ENCODE measurements at regions not wholly inside any gene's neighbourhood (a gene's known extent, or its start where the extent isn't known, plus 50 kb on each side); places are given as distances from the start of the nearest gene placed in this dataset.

DNA sequence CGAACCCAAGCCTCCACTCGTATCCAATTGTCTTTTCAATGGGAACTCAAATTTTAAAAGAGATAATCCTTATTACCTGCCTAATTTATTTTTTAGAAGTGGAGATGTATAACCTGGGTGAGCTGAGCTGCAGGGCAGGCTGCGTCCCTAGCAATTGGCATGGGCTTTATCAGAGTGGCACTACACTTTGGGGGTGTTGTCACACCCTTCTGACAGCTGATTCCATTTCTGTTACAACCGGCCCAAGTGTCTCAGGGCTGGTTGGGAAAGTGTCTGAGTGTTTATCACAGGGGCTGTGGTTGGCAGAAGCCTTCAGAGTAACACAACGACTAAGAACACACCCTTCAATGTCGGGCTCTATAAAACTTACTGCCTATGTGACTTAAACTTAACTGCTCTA, 295.0 kb downstream of the SMAD2 start:
- TF ChIP-seq, protein P1, sequence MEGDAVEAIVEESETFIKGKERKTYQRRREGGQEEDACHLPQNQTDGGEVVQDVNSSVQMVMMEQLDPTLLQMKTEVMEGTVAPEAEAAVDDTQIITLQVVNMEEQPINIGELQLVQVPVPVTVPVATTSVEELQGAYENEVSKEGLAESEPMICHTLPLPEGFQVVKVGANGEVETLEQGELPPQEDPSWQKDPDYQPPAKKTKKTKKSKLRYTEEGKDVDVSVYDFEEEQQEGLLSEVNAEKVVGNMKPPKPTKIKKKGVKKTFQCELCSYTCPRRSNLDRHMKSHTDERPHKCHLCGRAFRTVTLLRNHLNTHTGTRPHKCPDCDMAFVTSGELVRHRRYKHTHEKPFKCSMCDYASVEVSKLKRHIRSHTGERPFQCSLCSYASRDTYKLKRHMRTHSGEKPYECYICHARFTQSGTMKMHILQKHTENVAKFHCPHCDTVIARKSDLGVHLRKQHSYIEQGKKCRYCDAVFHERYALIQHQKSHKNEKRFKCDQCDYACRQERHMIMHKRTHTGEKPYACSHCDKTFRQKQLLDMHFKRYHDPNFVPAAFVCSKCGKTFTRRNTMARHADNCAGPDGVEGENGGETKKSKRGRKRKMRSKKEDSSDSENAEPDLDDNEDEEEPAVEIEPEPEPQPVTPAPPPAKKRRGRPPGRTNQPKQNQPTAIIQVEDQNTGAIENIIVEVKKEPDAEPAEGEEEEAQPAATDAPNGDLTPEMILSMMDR (IDR thresholded peaks at IDR 0.05; ENCODE audit: unreplicated experiment), result no peak
- Mint-ChIP-seq H3K36me3 (ENCODE audit: low read depth, unreplicated experiment) (no peaks in the 10 kb centered on the region), H3K27me3 (ENCODE audit: unreplicated experiment) (no peaks in the 10 kb centered on the region)

DNA sequence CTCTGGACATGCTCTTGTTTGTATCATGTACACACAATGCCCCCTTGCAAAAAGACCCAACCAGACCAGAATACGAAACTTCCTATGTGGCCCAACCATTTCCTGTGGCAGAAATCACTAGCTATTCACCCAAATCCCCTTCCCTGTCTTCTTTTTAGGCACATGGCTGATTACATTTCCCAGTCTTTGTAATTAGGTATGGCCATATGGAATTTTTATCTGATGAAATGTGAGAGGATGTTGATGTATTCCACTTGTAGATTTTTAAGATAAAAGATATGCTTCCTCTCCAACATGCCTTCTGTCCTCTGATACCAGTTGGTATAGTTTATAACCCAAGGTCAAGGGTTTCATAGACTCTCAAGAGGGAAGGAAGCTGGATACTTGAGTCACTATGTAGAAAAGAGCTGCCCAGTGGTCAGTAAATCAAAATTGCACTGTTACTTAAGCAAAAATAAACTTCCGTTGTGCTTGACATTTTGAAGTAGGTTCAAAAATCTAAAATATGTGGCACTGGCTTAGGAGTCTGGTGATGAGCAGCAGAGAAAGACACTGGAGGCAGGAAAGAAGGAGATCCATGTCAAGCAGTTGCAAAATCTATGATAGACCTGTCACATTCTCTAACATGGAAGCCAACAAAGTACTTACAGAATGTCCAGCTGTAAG, 297.4 kb downstream of the SMAD2 start:
- DNase-seq (ENCODE audit: low spot score), result no peak
- H3K4me3 Mint-ChIP-seq (ENCODE audit: unreplicated experiment), result no peak overlapping the region
- no peaks in the 10 kb centered on the region for H3K9me3 Mint-ChIP-seq (ENCODE audit: unreplicated experiment)
- H3K4me1 Mint-ChIP-seq (ENCODE audit: unreplicated experiment), result peaks cover 20% of the 10 kb centered on the region
- H3K27me3 Mint-ChIP-seq (ENCODE audit: unreplicated experiment), result no peaks in the 10 kb centered on the region
- no peaks in the 10 kb centered on the region for H3K36me3 Mint-ChIP-seq (ENCODE audit: low read depth, unreplicated experiment)
- TF ChIP-seq, protein P1 (IDR thresholded peaks at IDR 0.05; ENCODE audit: unreplicated experiment), result no peak
- no peak overlapping the region for H3K27ac Mint-ChIP-seq (ENCODE audit: unreplicated experiment)

More for the DNA sequence above, 295.0 kb downstream of the SMAD2 start:
- no peak for DNase-seq (ENCODE audit: low spot score)
- Mint-ChIP-seq H3K4me1 (ENCODE audit: unreplicated experiment) (peaks cover 11% of the 10 kb centered on the region), H3K4me3 (ENCODE audit: unreplicated experiment) (no peak overlapping the region), H3K9me3 (ENCODE audit: unreplicated experiment) (no peaks in the 10 kb centered on the region), H3K27ac (ENCODE audit: unreplicated experiment) (no peak overlapping the region)

DNA sequence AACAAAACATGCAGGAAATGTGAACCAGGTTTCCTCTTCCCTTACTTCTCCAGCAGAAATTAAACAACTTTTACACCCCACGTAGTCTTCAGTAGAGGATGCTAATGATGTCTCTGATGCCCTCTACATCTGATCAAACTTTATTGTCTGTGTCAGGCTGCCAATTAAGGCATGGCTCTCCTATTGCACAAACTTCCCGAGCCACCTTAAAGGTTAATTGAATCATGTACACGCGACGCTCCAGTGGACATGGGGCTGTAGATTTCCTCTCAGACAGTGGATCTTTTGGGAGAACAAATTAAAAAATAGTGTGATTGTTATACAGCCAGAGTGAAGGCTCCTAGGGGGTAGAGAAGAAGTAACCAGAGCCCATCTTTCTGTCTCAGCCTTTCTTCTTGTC, 301.6 kb downstream of the SMAD2 start:
- TF ChIP-seq, protein P1 (IDR thresholded peaks at IDR 0.05; ENCODE audit: unreplicated experiment), result no peak
- H3K27ac Mint-ChIP-seq (ENCODE audit: unreplicated experiment), result no peak overlapping the region
- no peaks in the 10 kb centered on the region for H3K9me3 Mint-ChIP-seq (ENCODE audit: unreplicated experiment)
- peaks cover 28% of the 10 kb centered on the region for H3K4me1 Mint-ChIP-seq (ENCODE audit: unreplicated experiment)
- no peak for DNase-seq (ENCODE audit: low spot score)
- no peaks in the 10 kb centered on the region for H3K36me3 Mint-ChIP-seq (ENCODE audit: low read depth, unreplicated experiment)
- no peaks in the 10 kb centered on the region for H3K27me3 Mint-ChIP-seq (ENCODE audit: unreplicated experiment)
- no peak overlapping the region for H3K4me3 Mint-ChIP-seq (ENCODE audit: unreplicated experiment)

DNA sequence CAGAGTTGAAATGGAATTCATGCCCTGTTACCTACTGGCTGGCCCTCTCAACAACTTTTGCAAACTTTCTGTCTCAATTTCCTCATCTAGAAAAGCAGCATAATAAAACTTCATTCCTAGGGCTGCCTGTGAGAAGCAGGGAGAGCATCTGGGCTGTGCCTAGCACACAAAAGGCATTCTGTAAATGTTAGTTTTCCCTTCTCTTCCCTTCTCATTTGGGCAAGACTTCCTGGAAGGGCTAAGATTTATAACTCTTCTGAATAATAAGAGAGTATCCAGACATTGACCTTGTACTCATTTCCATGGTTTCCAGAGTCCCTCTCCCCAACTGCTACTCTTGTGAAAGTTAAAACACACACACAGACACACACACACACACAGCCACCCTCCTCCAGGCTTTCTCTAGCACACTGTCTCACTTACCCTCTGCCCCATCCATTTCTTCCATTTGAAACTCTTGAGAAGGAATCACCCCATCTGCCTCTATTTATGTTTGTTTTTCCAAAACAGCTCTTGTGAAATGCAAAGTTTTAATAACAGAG, 302.1 kb downstream of the SMAD2 start:
- Mint-ChIP-seq H3K4me3 (ENCODE audit: unreplicated experiment) (no peak overlapping the region), H3K9me3 (ENCODE audit: unreplicated experiment) (no peaks in the 10 kb centered on the region), H3K27me3 (ENCODE audit: unreplicated experiment) (no peaks in the 10 kb centered on the region), H3K36me3 (ENCODE audit: low read depth, unreplicated experiment) (no peaks in the 10 kb centered on the region), H3K27ac (ENCODE audit: unreplicated experiment) (peak overlapping the region; percentile 80), H3K4me1 (ENCODE audit: unreplicated experiment) (peaks cover 26% of the 10 kb centered on the region)
- DNase-seq (ENCODE audit: low spot score), result no peak
- TF ChIP-seq, protein P1 (IDR thresholded peaks at IDR 0.05; ENCODE audit: unreplicated experiment), result no peak

DNA sequence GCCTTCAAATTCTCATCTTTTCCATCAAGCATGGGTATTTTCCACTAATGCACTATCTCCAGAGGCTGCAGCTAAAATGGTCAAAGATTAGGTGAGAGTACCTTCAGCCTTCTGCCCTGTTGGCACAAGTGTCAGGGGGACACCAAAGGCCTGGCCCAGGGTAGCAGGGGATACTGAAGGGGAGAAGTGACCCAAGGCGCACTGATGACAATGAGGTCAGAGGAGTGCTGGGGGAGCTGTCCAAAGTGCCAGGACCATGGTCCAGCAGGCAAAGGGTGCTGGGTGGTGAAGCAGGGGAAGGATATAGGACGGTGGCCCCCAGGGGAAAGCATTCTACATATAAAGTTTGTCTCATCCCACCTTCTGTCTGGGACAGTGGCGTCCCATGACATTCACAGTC, 303.4 kb downstream of the SMAD2 start:
- no peak overlapping the region for H3K4me3 Mint-ChIP-seq (ENCODE audit: unreplicated experiment)
- no peak overlapping the region for H3K27ac Mint-ChIP-seq (ENCODE audit: unreplicated experiment)
- H3K9me3 Mint-ChIP-seq (ENCODE audit: unreplicated experiment), result no peaks in the 10 kb centered on the region
- no peaks in the 10 kb centered on the region for H3K36me3 Mint-ChIP-seq (ENCODE audit: low read depth, unreplicated experiment)
- DNase-seq (ENCODE audit: low spot score), result no peak
- no peaks in the 10 kb centered on the region for H3K27me3 Mint-ChIP-seq (ENCODE audit: unreplicated experiment)
- TF ChIP-seq, protein P1 (IDR thresholded peaks at IDR 0.05; ENCODE audit: unreplicated experiment), result no peak
- peaks cover 16% of the 10 kb centered on the region for H3K4me1 Mint-ChIP-seq (ENCODE audit: unreplicated experiment)

All from endothelial cell (in vitro differentiated cells).